Left lung (tissue), 4 donors: ENCODE measurements at regions not wholly inside any gene's neighbourhood (a gene's known extent, or its start where the extent isn't known, plus 50 kb on each side); places are given as distances from the start of the nearest gene placed in this dataset.

Experiments
- ATAC-seq: fragments of 200-7000 bp; cut with Tn5 transposase; one replicate; pipeline ENCODE4 v1.9.1; 2020; ENCODE audit warnings: moderate library complexity
- DNase-seq, 4 donors: peaks; one replicate each; pipeline ENCODE4 v3.0.0-alpha.2; 2013 to 2020
- H3K27ac ChIP-seq, 2 donors: fragments of 200-600 bp; sonication (generic) in 1 of 2; one replicate each; pipeline versions ENCODE4 v1.5.0 to v1.8.0; 2020 to 2021
- H3K27me3 ChIP-seq, 2 donors: fragments of 200-600 bp; sonication (generic) in 1 of 2; one replicate each; pipeline versions ENCODE4 v1.5.0 to v1.8.0; 2020 to 2021
- H3K36me3 ChIP-seq, 2 donors: fragments of 200-600 bp; sonication (generic) in 1 of 2; one replicate each; pipeline versions ENCODE4 v1.5.0 to v1.8.0; 2020 to 2021
- H3K4me1 ChIP-seq, 2 donors: fragments of 200-600 bp; one replicate each; pipeline ENCODE4 v1.8.0; 2021
- H3K4me3 ChIP-seq, 2 donors: fragments of 200-600 bp; sonication (generic) in 1 of 2; one replicate each; pipeline versions ENCODE4 v1.5.0 to v1.8.0; 2020 to 2021; ENCODE audit warnings: mild to moderate bottlenecking in 1 of 2
- H3K9me3 ChIP-seq, 2 donors: fragments of 200-600 bp; sonication (generic) in 1 of 2; one replicate each; pipeline versions ENCODE4 v1.5.0 to v1.8.0; 2020 to 2021
- CTCF ChIP-seq, 2 donors: fragments of 200-600 bp; sonication (generic) in 1 of 2; IDR thresholded peaks; one replicate each; pipeline versions ENCODE4 v1.5.0 to v1.8.0; 2021; ENCODE audit warnings: antibody characterized with exemption in 2 of 2
- intact Hi-C, 2 donors: fragments of 100-400 bp; cut with DNase I; formaldehyde crosslinking; loops; one replicate each; pipeline versions ENCODE4 v1.11.2 to v1.14.2; 2022
- donor health status: DM: no; HTN: yes; CAD: no.
- donor health status: DM: no; HTN: no; CAD: no.

- H3K27me3 ChIP-seq = no peaks in the 10 kb centered on the region
- H3K4me1 ChIP-seq = no peaks in the 10 kb centered on the region
- no peak overlapping the region for H3K4me3 ChIP-seq
- no peaks in the 10 kb centered on the region for H3K36me3 ChIP-seq
- no peak overlapping the region for H3K27ac ChIP-seq
- peaks cover 0 to 7% of the 10 kb centered on the region in 2 donors for H3K9me3 ChIP-seq
- TF ChIP-seq CTCF (IDR thresholded peaks at IDR 0.05) = no peak
- DNase-seq (peak in 1 of 4 donors; percentile 47), ATAC-seq (no peak)
- intact Hi-C loops = no loop called here
These were observed 86.8 kb downstream of the CCT6B start for GRCh38 chr17:34874478-34874877.

GRCh38 chr17:34872640-34873039, 88.6 kb downstream of the CCT6B start:
- no peak for TF ChIP-seq CTCF (IDR thresholded peaks at IDR 0.05)
- H3K4me1 ChIP-seq = no peaks in the 10 kb centered on the region
- no peak overlapping the region for H3K27ac ChIP-seq
- H3K27me3 ChIP-seq = no peaks in the 10 kb centered on the region
- peaks cover 3 to 7% of the 10 kb centered on the region in 2 donors for H3K9me3 ChIP-seq
- H3K36me3 ChIP-seq = no peaks in the 10 kb centered on the region
- ATAC-seq (no peak), DNase-seq (no peak)
- no peak overlapping the region for H3K4me3 ChIP-seq
- intact Hi-C loops = no loop called here

GRCh38 chr17:34869641-34870040, 91.6 kb downstream of the CCT6B start:
- Histone ChIP-seq H3K4me3 (no peak overlapping the region), H3K36me3 (no peaks in the 10 kb centered on the region), H3K4me1 (no peaks in the 10 kb centered on the region), H3K27me3 (no peaks in the 10 kb centered on the region), H3K27ac (no peak overlapping the region), H3K9me3 (peaks cover 3 to 7% of the 10 kb centered on the region in 2 donors)
- DNase-seq (no peak), ATAC-seq (no peak)
- no peak for TF ChIP-seq CTCF (IDR thresholded peaks at IDR 0.05)
- intact Hi-C loops = no loop called here

- TF ChIP-seq CTCF (IDR thresholded peaks at IDR 0.05) = no peak
- Histone ChIP-seq H3K9me3 (peaks cover 0 to 3% of the 10 kb centered on the region in 2 donors), H3K27me3 (no peaks in the 10 kb centered on the region), H3K4me1 (no peaks in the 10 kb centered on the region), H3K36me3 (no peaks in the 10 kb centered on the region), H3K4me3 (no peak overlapping the region), H3K27ac (no peak overlapping the region)
- DNase-seq = peak in 1 of 4 donors; percentile 2
- intact Hi-C loops = no loop called here
- ATAC-seq = no peak
These were observed 95.5 kb downstream of the CCT6B start for GRCh38 chr17:34865716-34866115.

GRCh38 chr17:34862384-34862783, 98.9 kb downstream of the CCT6B start:
- no peak for TF ChIP-seq CTCF (IDR thresholded peaks at IDR 0.05)
- Histone ChIP-seq H3K4me3 (no peak overlapping the region), H3K36me3 (no peaks in the 10 kb centered on the region), H3K9me3 (no peaks in the 10 kb centered on the region), H3K4me1 (no peaks in the 10 kb centered on the region), H3K27me3 (no peaks in the 10 kb centered on the region), H3K27ac (no peak overlapping the region)
- intact Hi-C loops = no loop called here
- no peak for ATAC-seq
- DNase-seq = no peak
